ENCODE measurements at regions not wholly inside any gene's neighbourhood (a gene's known extent, or its start where the extent isn't known, plus 50 kb on each side); places are given as distances from the start of the nearest gene placed in this dataset.

DNA sequence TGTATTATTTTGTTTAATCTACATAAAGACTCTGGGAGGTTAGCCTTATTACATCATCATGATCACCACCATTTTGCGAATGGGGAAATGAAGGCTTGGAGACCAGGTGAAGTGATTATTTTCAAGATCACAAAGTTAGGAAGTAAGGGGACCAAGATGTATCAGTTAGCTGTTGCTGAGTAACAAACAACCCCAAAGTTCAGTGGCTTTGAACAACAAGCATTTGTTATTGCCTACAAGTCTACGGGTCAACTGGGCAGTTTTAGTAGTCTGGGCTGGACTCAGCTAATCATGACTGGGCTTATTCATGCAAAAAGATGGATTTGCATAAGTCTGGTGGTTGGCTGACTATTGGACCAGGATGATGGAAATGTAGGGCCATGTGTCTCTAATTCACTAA is 389.2 kb downstream of the MIAT start:
- H3K27ac Mint-ChIP-seq = no peak overlapping the region
- no peaks in the 10 kb centered on the region for H3K36me3 Mint-ChIP-seq (ENCODE audit: insufficient read depth)
- H3K4me1 Mint-ChIP-seq (ENCODE audit: low read depth) = peaks cover 12% of the 10 kb centered on the region
- DNase-seq (ENCODE audit: low spot score, unreplicated experiment) = no peak
- no peaks in the 10 kb centered on the region for H3K9me3 Mint-ChIP-seq (ENCODE audit: low read depth)
- H3K4me3 Mint-ChIP-seq (ENCODE audit: low read depth) = no peak overlapping the region
- TF ChIP-seq, protein P1, sequence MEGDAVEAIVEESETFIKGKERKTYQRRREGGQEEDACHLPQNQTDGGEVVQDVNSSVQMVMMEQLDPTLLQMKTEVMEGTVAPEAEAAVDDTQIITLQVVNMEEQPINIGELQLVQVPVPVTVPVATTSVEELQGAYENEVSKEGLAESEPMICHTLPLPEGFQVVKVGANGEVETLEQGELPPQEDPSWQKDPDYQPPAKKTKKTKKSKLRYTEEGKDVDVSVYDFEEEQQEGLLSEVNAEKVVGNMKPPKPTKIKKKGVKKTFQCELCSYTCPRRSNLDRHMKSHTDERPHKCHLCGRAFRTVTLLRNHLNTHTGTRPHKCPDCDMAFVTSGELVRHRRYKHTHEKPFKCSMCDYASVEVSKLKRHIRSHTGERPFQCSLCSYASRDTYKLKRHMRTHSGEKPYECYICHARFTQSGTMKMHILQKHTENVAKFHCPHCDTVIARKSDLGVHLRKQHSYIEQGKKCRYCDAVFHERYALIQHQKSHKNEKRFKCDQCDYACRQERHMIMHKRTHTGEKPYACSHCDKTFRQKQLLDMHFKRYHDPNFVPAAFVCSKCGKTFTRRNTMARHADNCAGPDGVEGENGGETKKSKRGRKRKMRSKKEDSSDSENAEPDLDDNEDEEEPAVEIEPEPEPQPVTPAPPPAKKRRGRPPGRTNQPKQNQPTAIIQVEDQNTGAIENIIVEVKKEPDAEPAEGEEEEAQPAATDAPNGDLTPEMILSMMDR (IDR thresholded peaks at IDR 0.05; ENCODE audit: unreplicated experiment) = no peak
- H3K27me3 Mint-ChIP-seq = peaks cover 22% of the 10 kb centered on the region

DNA sequence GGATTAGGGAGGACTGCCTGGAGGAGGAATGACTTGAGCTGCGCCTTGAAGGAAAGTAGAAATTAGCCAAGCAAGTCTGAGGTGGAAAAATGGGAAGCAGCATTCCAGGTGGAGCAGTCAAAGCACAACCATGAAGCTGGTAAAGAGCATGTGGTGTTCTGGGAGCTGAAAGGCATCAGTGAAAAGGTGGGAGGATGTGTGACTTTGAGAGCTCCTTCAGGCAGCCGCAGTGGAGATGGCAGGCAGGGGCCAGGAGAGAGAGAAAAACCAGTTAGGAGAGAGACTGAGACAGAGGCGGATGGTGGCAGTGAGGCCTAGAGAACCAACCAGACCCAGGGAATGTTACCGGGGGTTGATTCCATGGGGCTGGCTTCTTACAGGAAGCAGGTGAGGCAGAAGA is 393.4 kb downstream of the MIAT start:
- H3K4me1 Mint-ChIP-seq (ENCODE audit: low read depth) = peaks cover 4% of the 10 kb centered on the region
- no peak overlapping the region for H3K4me3 Mint-ChIP-seq (ENCODE audit: low read depth)
- H3K36me3 Mint-ChIP-seq (ENCODE audit: insufficient read depth) = no peaks in the 10 kb centered on the region
- peak overlapping the region; percentile 11 for H3K27ac Mint-ChIP-seq
- TF ChIP-seq, protein P1 (IDR thresholded peaks at IDR 0.05; ENCODE audit: unreplicated experiment) = no peak
- DNase-seq (ENCODE audit: low spot score, unreplicated experiment) = no peak
- H3K9me3 Mint-ChIP-seq (ENCODE audit: low read depth) = no peaks in the 10 kb centered on the region
- H3K27me3 Mint-ChIP-seq = peaks cover 21% of the 10 kb centered on the region

- Mint-ChIP-seq H3K4me3 (ENCODE audit: low read depth) (no peak overlapping the region), H3K36me3 (ENCODE audit: insufficient read depth) (no peaks in the 10 kb centered on the region), H3K27me3 (peaks cover 21% of the 10 kb centered on the region), H3K9me3 (ENCODE audit: low read depth) (no peaks in the 10 kb centered on the region), H3K4me1 (ENCODE audit: low read depth) (no peaks in the 10 kb centered on the region), H3K27ac (no peak overlapping the region)
- DNase-seq (ENCODE audit: low spot score, unreplicated experiment) = no peak
- TF ChIP-seq, protein P1 (IDR thresholded peaks at IDR 0.05; ENCODE audit: unreplicated experiment) = no peak
These were observed 394.0 kb downstream of the MIAT start for GRCh38 chr22:27051407-27051806.

DNA sequence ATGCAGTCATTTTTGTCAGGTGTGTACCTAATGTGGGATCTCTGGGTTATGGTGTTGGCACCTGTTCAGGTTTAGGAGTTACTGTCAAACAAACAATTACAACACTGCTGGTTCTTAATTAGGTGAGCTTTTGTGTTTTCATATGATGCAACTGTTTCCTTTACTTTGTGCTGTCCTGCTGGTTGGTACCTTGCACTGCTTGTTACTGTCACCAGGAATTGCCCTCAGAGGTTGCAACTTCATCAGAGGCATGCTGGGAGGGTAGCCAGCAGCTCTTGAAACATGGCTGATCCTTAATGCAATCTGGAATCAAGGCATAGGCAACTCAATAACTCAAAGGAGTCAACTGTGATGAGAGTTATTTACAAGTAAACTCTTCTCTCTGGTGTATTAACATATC is 400.3 kb downstream of the MIAT start:
- peaks cover 26% of the 10 kb centered on the region for H3K27me3 Mint-ChIP-seq
- no peak overlapping the region for H3K4me3 Mint-ChIP-seq (ENCODE audit: low read depth)
- H3K4me1 Mint-ChIP-seq (ENCODE audit: low read depth) = no peaks in the 10 kb centered on the region
- TF ChIP-seq, protein P1 (IDR thresholded peaks at IDR 0.05; ENCODE audit: unreplicated experiment) = no peak
- no peak overlapping the region for H3K27ac Mint-ChIP-seq
- no peaks in the 10 kb centered on the region for H3K9me3 Mint-ChIP-seq (ENCODE audit: low read depth)
- no peak for DNase-seq (ENCODE audit: low spot score, unreplicated experiment)
- H3K36me3 Mint-ChIP-seq (ENCODE audit: insufficient read depth) = no peaks in the 10 kb centered on the region

DNA sequence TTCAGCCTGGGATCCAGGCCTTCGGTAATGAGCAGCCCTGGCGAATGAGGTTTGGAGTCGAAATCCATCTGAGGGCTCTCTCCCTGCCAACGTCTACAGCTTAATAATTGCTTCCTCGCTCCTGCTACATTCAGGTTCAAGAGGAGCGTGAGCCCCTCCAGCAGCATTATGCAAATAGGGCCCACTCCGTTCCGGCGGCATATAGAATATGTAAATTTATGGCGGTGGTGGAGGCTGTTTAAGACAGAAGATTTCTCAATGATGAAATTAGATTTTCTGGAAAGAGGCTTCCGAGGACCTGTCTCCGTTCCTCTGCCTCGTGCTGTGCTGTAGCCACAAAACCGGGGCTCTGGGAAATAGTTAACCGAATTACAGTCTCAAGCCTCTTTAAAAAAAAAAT is 402.8 kb downstream of the MIAT start:
- peaks cover 32% of the 10 kb centered on the region for H3K27me3 Mint-ChIP-seq
- DNase-seq (ENCODE audit: low spot score, unreplicated experiment) = no peak
- H3K4me3 Mint-ChIP-seq (ENCODE audit: low read depth) = no peak overlapping the region
- H3K4me1 Mint-ChIP-seq (ENCODE audit: low read depth) = no peaks in the 10 kb centered on the region
- no peak overlapping the region for H3K27ac Mint-ChIP-seq
- TF ChIP-seq, protein P1 (IDR thresholded peaks at IDR 0.05; ENCODE audit: unreplicated experiment) = no peak
- H3K9me3 Mint-ChIP-seq (ENCODE audit: low read depth) = no peaks in the 10 kb centered on the region
- no peaks in the 10 kb centered on the region for H3K36me3 Mint-ChIP-seq (ENCODE audit: insufficient read depth)

Measured in progenitor cell of endocrine pancreas (in vitro differentiated cells).